ENCODE measurements at regions not wholly inside any gene's neighbourhood (a gene's known extent, or its start where the extent isn't known, plus 50 kb on each side); places are given as distances from the start of the nearest gene placed in this dataset.

DNA sequence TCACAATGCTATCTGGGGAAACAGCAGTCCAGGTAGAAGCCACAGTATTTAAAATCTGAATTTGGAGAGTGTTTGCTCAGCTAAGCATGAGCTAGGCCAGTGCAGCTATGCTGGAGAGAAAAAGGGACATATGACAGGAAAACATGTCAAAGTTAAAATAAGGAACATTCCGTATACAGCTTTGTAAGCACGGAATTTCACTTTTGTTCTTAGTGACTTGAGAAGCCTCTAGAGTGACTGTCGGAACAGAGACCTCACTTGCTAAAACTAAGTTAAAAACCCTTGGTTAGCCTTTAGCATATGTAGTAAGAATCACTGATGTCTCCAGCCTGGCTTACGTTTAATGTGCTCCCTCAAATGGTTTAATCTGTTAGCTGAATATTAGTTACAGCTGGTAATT is 661.7 kb downstream of the KCNT2 start:
- TF ChIP-seq, protein P1, sequence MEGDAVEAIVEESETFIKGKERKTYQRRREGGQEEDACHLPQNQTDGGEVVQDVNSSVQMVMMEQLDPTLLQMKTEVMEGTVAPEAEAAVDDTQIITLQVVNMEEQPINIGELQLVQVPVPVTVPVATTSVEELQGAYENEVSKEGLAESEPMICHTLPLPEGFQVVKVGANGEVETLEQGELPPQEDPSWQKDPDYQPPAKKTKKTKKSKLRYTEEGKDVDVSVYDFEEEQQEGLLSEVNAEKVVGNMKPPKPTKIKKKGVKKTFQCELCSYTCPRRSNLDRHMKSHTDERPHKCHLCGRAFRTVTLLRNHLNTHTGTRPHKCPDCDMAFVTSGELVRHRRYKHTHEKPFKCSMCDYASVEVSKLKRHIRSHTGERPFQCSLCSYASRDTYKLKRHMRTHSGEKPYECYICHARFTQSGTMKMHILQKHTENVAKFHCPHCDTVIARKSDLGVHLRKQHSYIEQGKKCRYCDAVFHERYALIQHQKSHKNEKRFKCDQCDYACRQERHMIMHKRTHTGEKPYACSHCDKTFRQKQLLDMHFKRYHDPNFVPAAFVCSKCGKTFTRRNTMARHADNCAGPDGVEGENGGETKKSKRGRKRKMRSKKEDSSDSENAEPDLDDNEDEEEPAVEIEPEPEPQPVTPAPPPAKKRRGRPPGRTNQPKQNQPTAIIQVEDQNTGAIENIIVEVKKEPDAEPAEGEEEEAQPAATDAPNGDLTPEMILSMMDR (IDR thresholded peaks at IDR 0.05) = no peak
- TF ChIP-seq SMC3 (IDR thresholded peaks at IDR 0.05) = no peak
- TF ChIP-seq ZFP36 (IDR thresholded peaks at IDR 0.05; ENCODE audit: borderline replicate concordance, partially characterized antibody) = no peak
- no peak for TF ChIP-seq EHMT2 (IDR thresholded peaks at IDR 0.05; ENCODE audit: low read depth)
- TF ChIP-seq TP53 (CRISPR knock-in tag; IDR thresholded peaks at IDR 0.05) = no peak
- no peak for TF ChIP-seq POLR2AphosphoS2 (conservative IDR thresholded peaks at IDR 0.05; ENCODE audit: low read length)
- no peak for TF ChIP-seq RFX5 (IDR thresholded peaks at IDR 0.05)
- TF ChIP-seq POLR2A (IDR thresholded peaks at IDR 0.05; ENCODE audit: low read length) = no peak
- no peak for TF ChIP-seq ZSCAN20 (CRISPR knock-in tag; IDR thresholded peaks at IDR 0.05)
- no peak for TF ChIP-seq NFE2L2 (conservative IDR thresholded peaks at IDR 0.05; ENCODE audit: low read length)
- no peak for TF ChIP-seq JUNB (IDR thresholded peaks at IDR 0.05)
- no peak for TF ChIP-seq CEBPB (IDR thresholded peaks at IDR 0.05)
- TF ChIP-seq EP300 (IDR thresholded peaks at IDR 0.05) = no peak
- no peak for TF ChIP-seq TFCP2L1 (CRISPR knock-in tag; IDR thresholded peaks at IDR 0.05)

Data from A549 (cell line).